ENCODE measurements at regions not wholly inside any gene's neighbourhood (a gene's known extent, or its start where the extent isn't known, plus 50 kb on each side); places are given as distances from the start of the nearest gene placed in this dataset.

- no peaks in the 10 kb centered on the region for H3K27me3 Mint-ChIP-seq (ENCODE audit: low read depth in 2 of 2)
- no peaks in the 10 kb centered on the region for H3K36me3 ChIP-seq (ENCODE audit: control insufficient read depth, insufficient read depth, low read length)
- no peak overlapping the region for H3K27ac Mint-ChIP-seq
- intact Hi-C loops (cut with micrococcal nuclease): no loop called here
- H3K4me3 Mint-ChIP-seq: no peak overlapping the region
- no peaks in the 10 kb centered on the region for H3K4me1 Mint-ChIP-seq
- no peaks in the 10 kb centered on the region for H3K27me3 ChIP-seq (ENCODE audit: control insufficient read depth, insufficient read depth, low read length)
- WGBS (ENCODE audit: insufficient coverage): 72% methylated on average over 2 of the region's 3 CpGs
- H3K4me1 ChIP-seq (ENCODE audit: control insufficient read depth, insufficient read depth, low read length): no peaks in the 10 kb centered on the region
- TF ChIP-seq CTCF (IDR thresholded peaks at IDR 0.05): no peak
- no peak overlapping the region for H3K27ac ChIP-seq (ENCODE audit: low read length)
- peaks cover 6% of the 10 kb centered on the region for H3K36me3 Mint-ChIP-seq
- peaks cover 3 to 15% of the 10 kb centered on the region in 2 donors for H3K9me3 Mint-ChIP-seq
- no peak overlapping the region for H3K4me3 ChIP-seq (ENCODE audit: low read length)
- ATAC-seq: no peak
- peaks cover 13% of the 10 kb centered on the region for H3K9me3 ChIP-seq (ENCODE audit: control insufficient read depth, insufficient read depth, low read length)
- no peak for DNase-seq
These were observed 1263.2 kb upstream of the CDH6 start for GRCh38 chr5:29930316-29930715.

GRCh38 chr5:29924107-29924506 lies 1269.4 kb upstream of the CDH6 start:
- intact Hi-C loops (cut with micrococcal nuclease): no loop called here
- TF ChIP-seq CTCF (IDR thresholded peaks at IDR 0.05): no peak
- Mint-ChIP-seq H3K4me1 (no peaks in the 10 kb centered on the region), H3K36me3 (no peaks in the 10 kb centered on the region), H3K4me3 (no peak overlapping the region), H3K27me3 (ENCODE audit: low read depth in 2 of 2) (no peaks in the 10 kb centered on the region), H3K9me3 (peaks cover 6 to 22% of the 10 kb centered on the region in 2 donors), H3K27ac (no peak overlapping the region)
- H3K27me3 ChIP-seq (ENCODE audit: control insufficient read depth, insufficient read depth, low read length): no peaks in the 10 kb centered on the region
- H3K4me1 ChIP-seq (ENCODE audit: control insufficient read depth, insufficient read depth, low read length): no peaks in the 10 kb centered on the region
- DNase-seq: no peak
- whole genome bisulfite sequencing (ENCODE audit: insufficient coverage): 92% methylated on average over 1 of the region's 2 CpGs
- no peak for ATAC-seq
- H3K36me3 ChIP-seq (ENCODE audit: control insufficient read depth, insufficient read depth, low read length): no peaks in the 10 kb centered on the region
- no peak overlapping the region for H3K27ac ChIP-seq (ENCODE audit: low read length)
- H3K9me3 ChIP-seq (ENCODE audit: control insufficient read depth, insufficient read depth, low read length): peaks cover 15% of the 10 kb centered on the region
- H3K4me3 ChIP-seq (ENCODE audit: low read length): no peak overlapping the region

GRCh38 chr5:29905626-29906353 lies 1287.7 kb upstream of the CDH6 start:
- Mint-ChIP-seq H3K9me3 (peaks cover 8 to 25% of the 10 kb centered on the region in 2 donors), H3K27me3 (ENCODE audit: low read depth in 2 of 2) (no peaks in the 10 kb centered on the region), H3K27ac (no peak overlapping the region), H3K4me1 (no peaks in the 10 kb centered on the region), H3K4me3 (no peak overlapping the region), H3K36me3 (peaks cover 24% of the 10 kb centered on the region)
- no peak overlapping the region for H3K27ac ChIP-seq (ENCODE audit: low read length)
- no peak overlapping the region for H3K4me3 ChIP-seq (ENCODE audit: low read length)
- peaks cover 9% of the 10 kb centered on the region for H3K9me3 ChIP-seq (ENCODE audit: control insufficient read depth, insufficient read depth, low read length)
- TF ChIP-seq CTCF (IDR thresholded peaks at IDR 0.05): no peak
- no peak for DNase-seq
- H3K4me1 ChIP-seq (ENCODE audit: control insufficient read depth, insufficient read depth, low read length): no peaks in the 10 kb centered on the region
- H3K36me3 ChIP-seq (ENCODE audit: control insufficient read depth, insufficient read depth, low read length): no peaks in the 10 kb centered on the region
- ATAC-seq: no peak
- H3K27me3 ChIP-seq (ENCODE audit: control insufficient read depth, insufficient read depth, low read length): no peaks in the 10 kb centered on the region
- intact Hi-C loops (cut with micrococcal nuclease): no loop called here
- 85% methylated on average over 12 of the region's 15 CpGs for whole genome bisulfite sequencing (ENCODE audit: insufficient coverage)

GRCh38 chr5:29902859-29903258 lies 1290.6 kb upstream of the CDH6 start:
- ATAC-seq (no peak), DNase-seq (no peak)
- Mint-ChIP-seq H3K27ac (no peak overlapping the region), H3K27me3 (ENCODE audit: low read depth in 2 of 2) (no peaks in the 10 kb centered on the region), H3K4me3 (no peak overlapping the region), H3K9me3 (peaks cover 8 to 11% of the 10 kb centered on the region in 2 donors), H3K36me3 (peaks cover 5% of the 10 kb centered on the region), H3K4me1 (no peaks in the 10 kb centered on the region)
- no peak overlapping the region for H3K27ac ChIP-seq (ENCODE audit: low read length)
- intact Hi-C loops (cut with micrococcal nuclease): no loop called here
- no peak overlapping the region for H3K4me3 ChIP-seq (ENCODE audit: low read length)
- no peak for TF ChIP-seq CTCF (IDR thresholded peaks at IDR 0.05)
- H3K36me3 ChIP-seq (ENCODE audit: control insufficient read depth, insufficient read depth, low read length): no peaks in the 10 kb centered on the region
- 66% methylated on average over 2 of the region's 2 CpGs for WGBS (ENCODE audit: insufficient coverage)
- H3K4me1 ChIP-seq (ENCODE audit: control insufficient read depth, insufficient read depth, low read length): no peaks in the 10 kb centered on the region
- H3K9me3 ChIP-seq (ENCODE audit: control insufficient read depth, insufficient read depth, low read length): peaks cover 4% of the 10 kb centered on the region
- no peaks in the 10 kb centered on the region for H3K27me3 ChIP-seq (ENCODE audit: control insufficient read depth, insufficient read depth, low read length)
